ENCODE measurements at regions not wholly inside any gene's neighbourhood (a gene's known extent, or its start where the extent isn't known, plus 50 kb on each side); places are given as distances from the start of the nearest gene placed in this dataset.
"Not testable (repeated sequence)": the region's sequence is repeated elsewhere in the genome, so short reads cannot be mapped to it uniquely, and the experiment has no call there.

DNA sequence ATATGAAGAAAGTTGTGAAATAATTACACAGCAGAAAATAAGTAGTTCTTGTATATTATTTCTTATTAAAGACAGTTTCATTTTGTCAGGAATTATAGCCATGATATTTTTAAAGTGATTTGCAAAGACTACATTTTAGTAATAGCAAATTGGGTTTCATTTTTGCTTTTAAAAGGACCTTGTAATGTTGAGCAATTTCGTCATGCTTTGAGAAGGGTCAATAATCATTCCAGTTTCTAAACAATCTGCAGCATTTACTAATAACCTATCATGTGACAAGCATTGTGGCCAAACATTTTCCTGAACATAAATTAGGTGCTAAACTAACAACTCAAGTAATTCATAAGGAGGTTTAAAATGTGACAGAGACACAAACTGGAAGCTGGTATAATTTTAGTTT, 214.4 kb upstream of the CBLB start:
- no peak for DNase-seq

DNA sequence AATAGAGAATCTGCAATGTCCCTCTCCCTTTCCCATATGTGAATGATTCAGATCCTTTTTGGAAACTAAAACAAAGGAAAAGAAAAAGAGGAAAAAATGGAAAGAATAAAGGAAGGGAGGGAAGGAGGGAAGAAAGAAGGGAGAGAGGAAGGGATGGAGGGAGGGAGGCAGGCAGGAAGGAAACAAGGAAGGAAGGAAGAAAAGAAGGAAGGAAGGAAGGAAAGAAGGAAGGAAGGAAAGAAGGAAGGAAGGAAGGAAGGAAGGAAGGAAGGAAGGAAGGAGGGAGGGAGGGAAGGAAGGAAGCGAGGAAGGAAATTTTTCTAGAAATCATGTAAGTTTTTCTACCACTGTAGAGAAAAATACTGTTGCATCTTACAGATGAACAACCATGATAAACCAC, 215.0 kb upstream of the CBLB start:
- DNase-seq = no peak

GRCh38 chr3:106086038-106086437, 217.2 kb upstream of the CBLB start:
- no peak for DNase-seq

GRCh38 chr3:106086636-106087035, 217.8 kb upstream of the CBLB start:
- no peak for DNase-seq

DNA sequence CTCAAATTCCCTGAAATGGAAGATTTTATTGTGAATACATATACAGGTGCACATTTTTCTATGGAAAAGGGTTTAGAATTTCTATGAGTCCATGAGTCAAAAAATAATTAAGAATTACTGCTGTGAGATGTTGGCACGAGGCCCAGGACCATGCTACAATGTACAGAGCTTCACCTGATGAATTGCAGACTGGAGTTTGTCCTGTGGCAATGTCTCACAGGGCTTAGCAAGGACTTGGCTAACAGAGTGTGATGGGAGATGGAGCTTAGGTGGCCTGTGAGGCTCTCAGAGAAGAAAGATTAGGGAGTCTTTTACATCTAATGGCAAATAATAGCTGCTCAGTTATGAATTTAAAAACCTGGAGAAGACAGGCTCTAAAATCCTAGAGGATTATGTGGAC, 219.5 kb upstream of the CBLB start:
- DNase-seq = no peak

GRCh38 chr3:106088899-106089298, 220.1 kb upstream of the CBLB start:
- DNase-seq = no peak

DNA sequence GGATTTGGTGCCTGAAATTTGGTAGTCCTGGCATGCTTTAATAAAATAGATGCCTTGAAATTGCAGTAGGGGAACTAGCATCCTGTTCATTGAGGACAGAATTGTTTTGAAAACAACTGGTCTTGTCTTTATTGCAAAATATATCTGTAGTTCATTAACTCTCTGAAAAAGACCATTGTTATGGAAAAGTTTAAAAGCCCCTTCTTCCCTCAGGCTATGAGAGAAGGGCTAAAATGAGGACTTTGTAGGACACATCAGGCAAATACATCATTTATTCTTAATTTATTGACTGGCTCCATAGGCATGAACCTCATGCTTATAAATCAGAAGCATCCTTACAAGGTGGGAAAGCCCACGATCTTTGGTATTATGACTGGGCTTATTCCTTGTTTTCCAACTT, 221.0 kb upstream of the CBLB start:
- no peak for DNase-seq

DNA sequence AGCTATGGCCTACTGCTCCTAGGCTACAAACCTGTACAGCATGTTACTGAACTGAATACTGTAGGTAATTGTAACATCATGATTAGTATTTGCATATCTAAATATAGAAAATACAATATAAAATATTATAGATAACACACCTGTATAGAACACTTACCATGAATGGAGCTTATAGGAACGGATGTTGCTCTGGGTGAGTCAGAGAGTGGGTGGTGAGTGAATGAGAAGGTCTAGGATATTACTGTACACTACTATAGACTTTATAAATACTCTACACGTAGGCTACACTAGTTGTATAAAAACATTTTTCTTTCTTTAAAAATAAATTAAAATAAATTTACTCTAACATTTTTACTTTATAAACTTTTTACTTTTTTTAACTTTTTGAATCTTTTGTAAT, 224.0 kb upstream of the CBLB start:
- no peak for DNase-seq

- DNase-seq = no peak
Observed at GRCh38 chr3:106093616-106094015, 224.8 kb upstream of the CBLB start.

DNA sequence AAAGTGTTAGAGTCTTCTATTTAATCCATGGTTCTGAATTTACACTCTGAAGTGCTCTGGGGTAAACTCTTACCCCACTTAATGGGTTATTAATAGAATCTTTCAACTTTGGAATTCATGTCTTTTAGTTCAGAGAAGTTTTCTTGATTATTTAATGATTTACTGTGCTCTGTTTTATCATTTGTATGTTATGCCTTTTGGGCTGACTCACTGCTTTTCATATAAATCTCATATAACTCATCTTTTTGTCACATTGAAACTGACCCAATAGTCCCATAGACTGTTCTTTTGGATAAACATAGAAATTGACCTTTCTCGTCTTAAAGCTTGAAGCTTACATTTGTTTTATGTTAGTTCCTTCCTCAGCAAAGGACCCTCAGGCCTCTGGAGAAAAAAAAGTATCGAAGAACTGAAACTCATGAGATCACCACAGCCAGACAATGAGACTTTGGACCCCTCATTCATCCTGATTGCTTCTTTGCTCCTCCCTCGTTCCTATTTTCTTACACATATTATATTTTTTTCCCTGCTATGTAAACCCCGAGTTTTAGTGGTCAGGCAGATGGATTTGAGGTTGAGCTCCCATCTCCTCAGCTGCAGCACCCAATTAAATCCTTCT, 229.1 kb upstream of the CBLB start:
- no peak for DNase-seq

DNA sequence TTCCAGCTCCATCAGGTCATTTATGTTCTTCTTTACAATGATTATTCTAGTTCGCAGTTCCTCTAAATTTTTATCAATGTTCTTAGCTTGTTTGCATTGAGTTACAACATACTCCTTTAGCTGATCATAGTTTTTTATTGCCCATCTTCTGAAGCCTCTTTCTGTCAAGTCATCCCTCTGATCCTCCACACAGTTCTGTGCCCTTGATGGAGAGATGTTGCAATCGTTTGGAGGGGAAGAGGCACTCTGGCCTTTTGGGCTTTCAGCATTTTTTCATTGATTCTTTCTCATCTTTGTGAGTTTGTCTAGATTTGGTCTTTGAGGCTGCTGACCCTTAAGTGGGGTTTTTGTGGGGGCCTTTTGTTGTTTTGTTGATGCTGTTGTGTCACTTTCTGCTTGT, 234.6 kb upstream of the CBLB start:
- DNase-seq = no peak

DNA sequence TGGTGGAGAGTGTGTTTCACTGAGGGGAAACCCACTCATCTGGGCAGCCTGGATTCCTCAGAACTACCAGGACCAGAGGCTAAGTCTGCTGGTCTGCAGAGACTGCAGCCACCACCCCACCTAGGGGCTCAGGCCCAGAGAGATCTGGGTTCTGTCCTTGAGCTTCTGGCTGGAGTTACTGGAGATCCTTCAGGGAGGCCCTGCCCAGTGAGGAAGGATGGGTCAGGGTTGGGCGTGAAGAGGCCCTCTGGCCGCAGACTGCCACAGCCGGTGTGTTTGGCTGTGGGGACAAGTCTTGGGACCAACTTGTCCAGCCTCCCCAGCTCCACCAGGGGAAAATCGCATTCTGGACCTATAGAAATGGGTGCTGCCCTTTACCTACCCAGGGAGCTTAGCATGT, 235.3 kb upstream of the CBLB start:
- no peak for DNase-seq

DNA sequence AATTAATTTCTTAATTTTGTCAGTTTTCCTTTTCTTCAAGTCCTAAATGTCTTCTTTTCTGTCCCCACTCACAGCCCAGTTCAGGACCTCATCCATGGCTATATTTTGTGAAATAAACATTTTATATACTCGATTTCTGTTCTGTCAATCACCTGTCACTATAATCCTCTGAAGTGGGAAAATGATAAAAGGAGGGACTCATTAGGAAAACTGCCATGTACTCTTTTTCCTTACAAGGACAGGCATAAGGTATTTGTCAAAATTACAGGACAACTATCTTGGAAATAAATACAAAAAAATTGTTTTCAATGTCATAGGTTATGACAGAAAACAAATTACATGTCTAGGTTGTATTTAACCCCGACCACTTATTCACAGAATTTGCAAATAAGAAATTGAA, 240.1 kb upstream of the CBLB start:
- DNase-seq = no peak

DNA sequence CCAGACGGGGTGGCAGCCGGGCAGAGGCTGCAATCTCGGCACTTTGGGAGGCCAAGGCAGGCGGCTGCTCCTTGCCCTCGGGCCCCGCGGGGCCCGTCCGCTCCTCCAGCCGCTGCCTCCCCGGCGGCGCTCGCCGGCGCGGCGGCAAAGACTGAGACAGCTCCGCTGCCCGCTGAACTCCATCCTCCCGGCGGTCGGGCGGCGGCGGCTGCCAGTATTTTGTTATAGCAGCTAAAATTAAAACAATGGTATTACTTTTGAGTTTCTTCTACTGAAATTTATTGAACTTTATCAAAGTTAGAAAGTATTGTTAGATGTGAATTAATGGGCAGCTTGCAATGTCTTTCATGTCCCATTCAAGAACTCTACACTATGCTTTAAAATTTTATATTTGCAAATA, 243.7 kb upstream of the CBLB start:
- not testable (repeated sequence) for DNase-seq

GRCh38 chr3:106113747-106114146, 244.9 kb upstream of the CBLB start:
- DNase-seq = no peak

DNA sequence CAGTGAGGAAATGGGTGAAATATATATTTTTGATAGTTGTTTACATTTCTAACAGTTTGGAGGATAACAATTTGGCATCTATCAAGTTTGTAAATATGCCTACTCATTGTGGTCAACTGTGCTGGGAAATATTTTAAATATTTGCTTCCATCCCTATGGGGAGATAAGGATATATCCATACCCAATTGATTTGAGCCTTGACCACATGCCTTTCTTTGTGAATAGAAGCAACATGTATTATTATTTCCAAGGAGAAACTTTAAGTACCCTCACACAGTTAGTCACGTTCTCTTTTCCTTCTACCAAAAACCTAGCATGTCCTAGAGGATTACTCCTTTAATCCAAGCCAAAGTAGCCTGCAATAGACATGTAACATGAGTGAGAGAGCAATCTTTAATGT, 245.4 kb upstream of the CBLB start:
- DNase-seq = no peak

DNA sequence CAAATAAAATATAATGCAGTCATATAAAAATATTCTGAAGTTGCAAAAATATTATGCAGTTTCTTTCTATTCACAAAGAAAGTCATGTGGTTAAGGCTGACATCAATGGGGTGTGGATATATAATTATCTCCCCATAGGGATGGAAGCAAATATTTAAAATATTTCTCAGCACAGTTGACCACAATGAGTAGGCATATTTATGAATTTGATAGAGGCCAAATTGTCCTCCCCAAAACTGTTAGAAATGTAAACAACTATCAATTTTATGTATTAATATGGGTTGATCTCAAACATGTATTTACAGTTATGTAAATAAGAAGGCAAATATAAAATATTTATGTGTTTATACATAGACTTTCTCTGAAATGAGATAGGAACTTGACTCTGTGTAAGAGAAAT, 246.0 kb upstream of the CBLB start:
- no peak for DNase-seq

GRCh38 chr3:106115557-106115956, 246.7 kb upstream of the CBLB start:
- no peak for DNase-seq

DNA sequence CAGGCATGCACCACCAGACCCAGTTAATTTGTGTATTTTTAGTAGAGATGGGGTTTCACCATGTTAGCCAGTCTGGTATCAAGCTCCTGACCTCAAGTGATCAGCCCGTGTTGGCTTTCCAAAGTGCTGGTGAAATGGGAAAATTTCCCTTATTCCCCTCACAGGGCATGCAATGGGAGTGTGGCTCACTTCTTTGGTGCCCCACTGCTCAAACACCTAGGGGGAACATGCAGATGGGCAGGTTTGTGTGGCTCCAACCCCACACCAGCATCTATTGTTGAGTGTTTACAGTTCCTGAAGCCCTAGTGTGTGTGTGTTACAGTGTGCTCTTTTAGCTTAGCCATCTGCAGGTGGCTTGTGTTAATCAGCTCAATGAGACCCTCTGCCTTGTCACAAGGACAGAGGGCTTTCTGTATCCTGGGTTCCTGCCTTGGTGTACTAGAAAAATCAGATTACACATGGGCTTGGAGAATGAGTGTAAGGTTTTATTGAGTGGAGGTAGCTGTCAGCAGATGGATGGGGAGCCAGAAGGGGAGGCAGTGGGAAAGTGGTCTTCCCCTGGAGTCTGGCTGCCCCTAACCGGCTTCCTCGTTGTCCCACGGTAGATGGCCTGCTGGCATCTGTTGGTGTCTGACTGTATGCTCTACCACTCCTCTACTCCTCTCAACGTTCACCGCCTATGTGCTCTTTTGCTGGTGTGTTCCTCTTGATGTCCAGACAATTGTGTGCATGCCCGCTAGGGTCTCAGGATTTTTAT, 248.1 kb upstream of the CBLB start:
- no peak for DNase-seq

- DNase-seq = no peak
Observed at GRCh38 chr3:106117490-106117858, 248.7 kb upstream of the CBLB start.

GRCh38 chr3:106119614-106120082, 250.8 kb upstream of the CBLB start:
- no peak for DNase-seq

DNA sequence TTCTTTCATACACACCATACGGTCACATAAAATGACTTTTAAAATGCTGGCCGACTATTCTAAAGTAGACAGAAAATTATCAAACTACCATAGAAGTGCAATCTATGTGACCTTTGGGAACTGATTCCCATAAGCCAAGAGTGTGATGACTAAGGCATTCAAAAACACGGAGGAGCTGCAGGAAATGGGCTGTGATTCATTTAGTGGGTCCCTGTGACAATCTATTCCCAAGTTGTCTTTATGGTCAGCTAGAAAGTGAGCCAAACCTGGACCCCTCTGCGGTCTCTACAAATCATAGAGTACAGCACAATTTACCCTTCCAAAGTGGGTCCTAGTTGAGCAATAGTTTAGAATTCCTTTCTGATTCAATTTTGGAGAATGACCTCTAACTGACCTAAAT, 251.5 kb upstream of the CBLB start:
- no peak for DNase-seq

GRCh38 chr3:106121491-106122289, 252.9 kb upstream of the CBLB start:
- DNase-seq = no peak

DNA sequence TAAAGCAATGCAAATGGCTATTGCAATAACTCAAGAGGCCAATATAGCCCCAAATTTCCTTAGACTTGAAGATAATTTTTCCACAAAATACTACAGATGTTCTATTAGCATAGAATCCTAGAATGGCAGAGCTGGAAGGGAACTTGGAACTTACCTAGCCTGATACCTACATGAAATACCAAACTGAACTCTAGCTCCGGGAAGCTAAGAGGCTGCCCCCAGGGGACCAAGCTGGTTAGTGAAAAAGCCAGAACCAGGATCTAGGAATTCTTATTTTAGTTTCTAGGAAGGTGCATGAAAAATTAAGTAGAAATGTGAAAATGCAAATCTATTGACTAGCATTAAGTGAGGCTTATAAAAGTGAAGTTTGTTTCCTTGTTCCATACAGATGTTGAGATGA, 256.0 kb upstream of the CBLB start:
- no peak for DNase-seq
